Cardiac muscle cell (in vitro differentiated cells and primary cell): ENCODE measurements at regions not wholly inside any gene's neighbourhood (a gene's known extent, or its start where the extent isn't known, plus 50 kb on each side); places are given as distances from the start of the nearest gene placed in this dataset.

Source experiments
- DNase-seq, 2 donors: peaks; one replicate each; pipeline versions ENCODE4 v3.0.0 to v3.0.0-alpha.2; 2010 to 2017; ENCODE audit warnings: low read depth in 1 of 2, low spot score in 1 of 2
- H3K27ac ChIP-seq: fragments of 200-600 bp; sonication (generic); 2 replicates; pipeline ENCODE4 v1.5.1; 2016
- H3K27me3 ChIP-seq: fragments of 200-600 bp; sonication (generic); 2 replicates; pipeline ENCODE4 v1.6.0; 2016; ENCODE audit warnings: control low read depth
- H3K36me3 ChIP-seq: fragments of 200-600 bp; sonication (generic); 2 replicates; pipeline ENCODE4 v1.5.1; 2016; ENCODE audit warnings: control low read depth
- H3K4me1 ChIP-seq: fragments of 200-600 bp; sonication (generic); 2 replicates; pipeline ENCODE4 v1.8.1; 2017; ENCODE audit warnings: low read depth, mild to moderate bottlenecking, mixed run types
- H3K4me3 ChIP-seq: fragments of 200-600 bp; sonication (generic); 2 replicates; pipeline ENCODE4 v1.5.1; 2016; ENCODE audit warnings: mild to moderate bottlenecking
- H3K9me3 ChIP-seq: fragments of 200-600 bp; sonication (generic); 2 replicates; pipeline ENCODE4 v1.5.1; 2017; ENCODE audit warnings: low read depth, mild to moderate bottlenecking, control low read depth
- CTCF ChIP-seq: IDR thresholded peaks from 2 replicates; pipeline ENCODE4 v1.5.1; 2012; ENCODE audit warnings: low read depth, mild to moderate bottlenecking, low read length

- Histone ChIP-seq H3K9me3 (no peaks in the 10 kb centered on the region), H3K27ac (no peak overlapping the region), H3K4me3 (no peak overlapping the region), H3K36me3 (no peaks in the 10 kb centered on the region), H3K27me3 (no peaks in the 10 kb centered on the region), H3K4me1 (peaks cover 45% of the 10 kb centered on the region)
- TF ChIP-seq CTCF = no peak
- no peak for DNase-seq
Observed at GRCh38 chr1:57727121-57727520, 303.3 kb upstream of the DAB1 start.

- H3K27me3 ChIP-seq = no peaks in the 10 kb centered on the region
- TF ChIP-seq CTCF = no peak
- DNase-seq = no peak
- peak overlapping the region; percentile 74 for H3K27ac ChIP-seq
- peaks cover 57% of the 10 kb centered on the region for H3K4me1 ChIP-seq
- H3K9me3 ChIP-seq = no peaks in the 10 kb centered on the region
- H3K36me3 ChIP-seq = no peaks in the 10 kb centered on the region
- H3K4me3 ChIP-seq = no peak overlapping the region
Observed at GRCh38 chr1:57725318-57725717, 301.5 kb upstream of the DAB1 start.

GRCh38 chr1:57724535-57724934, 300.7 kb upstream of the DAB1 start:
- Histone ChIP-seq H3K27me3 (no peaks in the 10 kb centered on the region), H3K4me3 (no peak overlapping the region), H3K27ac (peak overlapping the region; percentile 74), H3K9me3 (no peaks in the 10 kb centered on the region), H3K36me3 (no peaks in the 10 kb centered on the region), H3K4me1 (peaks cover 61% of the 10 kb centered on the region)
- TF ChIP-seq CTCF = no peak
- DNase-seq = no peak

GRCh38 chr1:57722285-57722978, 298.6 kb upstream of the DAB1 start:
- H3K36me3 ChIP-seq = no peaks in the 10 kb centered on the region
- H3K4me3 ChIP-seq = no peak overlapping the region
- H3K27me3 ChIP-seq = no peaks in the 10 kb centered on the region
- no peaks in the 10 kb centered on the region for H3K9me3 ChIP-seq
- TF ChIP-seq CTCF = no peak
- peaks cover 63% of the 10 kb centered on the region for H3K4me1 ChIP-seq
- H3K27ac ChIP-seq = peak overlapping the region; percentile 95
- DNase-seq = peak in 1 of 2 donors; percentile 80

GRCh38 chr1:57721001-57721400, 297.1 kb upstream of the DAB1 start:
- Histone ChIP-seq H3K4me3 (no peak overlapping the region), H3K27me3 (no peaks in the 10 kb centered on the region), H3K4me1 (peaks cover 54% of the 10 kb centered on the region), H3K27ac (no peak overlapping the region), H3K9me3 (no peaks in the 10 kb centered on the region), H3K36me3 (no peaks in the 10 kb centered on the region)
- no peak for TF ChIP-seq CTCF
- no peak for DNase-seq

GRCh38 chr1:57719274-57719673, 295.4 kb upstream of the DAB1 start:
- Histone ChIP-seq H3K4me3 (no peak overlapping the region), H3K9me3 (no peaks in the 10 kb centered on the region), H3K27me3 (no peaks in the 10 kb centered on the region), H3K36me3 (no peaks in the 10 kb centered on the region), H3K27ac (no peak overlapping the region), H3K4me1 (peaks cover 36% of the 10 kb centered on the region)
- TF ChIP-seq CTCF = no peak
- DNase-seq = no peak
